K562 (cell line): ENCODE measurements at regions not wholly inside any gene's neighbourhood (a gene's known extent, or its start where the extent isn't known, plus 50 kb on each side); places are given as distances from the start of the nearest gene placed in this dataset.

Source experiments
- EGR1 ChIP-seq: fragments of 450-650 bp; conservative IDR thresholded peaks from 2 replicates; pipeline ENCODE4 v1.6.1; 2017; ENCODE audit warnings: mild to moderate bottlenecking
- ETV6 ChIP-seq, 3 experiments: fragments of 150-350 bp in 1 of 3; sonication (generic) in 1 of 3; formaldehyde crosslinking in 1 of 3; IDR thresholded peaks; 2 replicates each; pipeline versions ENCODE4 v1.6.1 to v1.8.0; 2014 to 2022; ENCODE audit warnings: borderline replicate concordance in 2 of 3, low read depth in 2 of 3, antibody characterized with exemption in 1 of 3, low read length in 1 of 3, mild to moderate bottlenecking in 1 of 3, missing genetic modification reagents in 1 of 3
- FOXA3 ChIP-seq, 2 experiments: fragments of 450-650 bp in 1 of 2; sonication (generic) in 1 of 2; formaldehyde crosslinking; IDR thresholded peaks in 1 of 2; conservative IDR thresholded peaks in 1 of 2; 2 replicates each; pipeline versions ENCODE4 v1.4.0 to v1.8.0; 2020 to 2022; ENCODE audit warnings: mild to moderate bottlenecking in 2 of 2, missing genetic modification reagents in 1 of 2
- HINFP ChIP-seq: fragments of 450-650 bp; conservative IDR thresholded peaks from 2 replicates; pipeline ENCODE4 v1.6.1; 2016; ENCODE audit warnings: missing genetic modification characterization, low read depth, mild to moderate bottlenecking, control low read depth, missing compliant biosample characterization
- IRF2 ChIP-seq: sonication (generic); formaldehyde crosslinking; IDR thresholded peaks from 2 replicates; pipeline ENCODE4 v1.8.1; 2022; ENCODE audit warnings: mild to moderate bottlenecking, missing genetic modification reagents
- MTA1 ChIP-seq: fragments of 450-650 bp; IDR thresholded peaks from 2 replicates; pipeline ENCODE4 v1.6.1; 2017; ENCODE audit warnings: borderline replicate concordance
- NFXL1 ChIP-seq: fragments of 450-650 bp; formaldehyde crosslinking; IDR thresholded peaks from 2 replicates; pipeline ENCODE4 v1.4.0; 2021; ENCODE audit warnings: mild to moderate bottlenecking
- OTX1 ChIP-seq: fragments of 450-650 bp; formaldehyde crosslinking; IDR thresholded peaks from 2 replicates; pipeline ENCODE4 v1.4.0; 2022; ENCODE audit warnings: mild to moderate bottlenecking
- SAFB ChIP-seq: fragments of 200-400 bp; formaldehyde crosslinking; IDR thresholded peaks from 2 replicates; pipeline ENCODE4 v1.6.1; 2017; ENCODE audit warnings: low read depth, low read length, borderline replicate concordance
- SMAD4 ChIP-seq: fragments of 250-450 bp; sonication (Bioruptor Pico); conservative IDR thresholded peaks from 2 replicates; pipeline ENCODE4 v1.8.0; 2021; ENCODE audit warnings: inconsistent platforms, mild to moderate bottlenecking, moderate library complexity
- TRIM24 ChIP-seq, 2 experiments: fragments of 450-650 bp; IDR thresholded peaks; 2 replicates each; pipeline ENCODE4 v1.6.1; 2016
- ZNF174 ChIP-seq: fragments of 250-450 bp; sonication (Bioruptor Pico); IDR thresholded peaks from 2 replicates; pipeline ENCODE4 v1.4.0; 2020; ENCODE audit warnings: mild to moderate bottlenecking
- ZNF175 ChIP-seq: fragments of 200-800 bp; sonication (Bioruptor generic); IDR thresholded peaks from 2 replicates; pipeline ENCODE4 v1.6.1; 2016; ENCODE audit warnings: low read depth, mild to moderate bottlenecking, missing genetic modification characterization, missing compliant biosample characterization
- ZNF507 ChIP-seq: conservative IDR thresholded peaks from 2 replicates; pipeline ENCODE4 v1.6.1; 2017; ENCODE audit warnings: missing genetic modification characterization, missing compliant biosample characterization
- ZNF586 ChIP-seq: fragments of 450-650 bp; formaldehyde crosslinking; conservative IDR thresholded peaks from 2 replicates; pipeline ENCODE4 v1.4.0; 2020; ENCODE audit warnings: mild to moderate bottlenecking, moderate library complexity
- TF ChIP-seq, protein P1 (sequence below): sonication (generic); formaldehyde crosslinking; IDR thresholded peaks from 2 replicates; pipeline ENCODE4 v1.8.0; 2023; ENCODE audit warnings: mild to moderate bottlenecking, missing genetic modification reagents
- TF ChIP-seq, protein P2 (sequence below), 2 experiments: fragments of 450-650 bp in 1 of 2; sonication (generic) in 1 of 2; formaldehyde crosslinking in 1 of 2; IDR thresholded peaks in 1 of 2; conservative IDR thresholded peaks in 1 of 2; 2 replicates each; pipeline versions ENCODE4 v1.6.1 to v1.8.1; 2016 to 2023; ENCODE audit warnings: mild to moderate bottlenecking in 2 of 2, moderate library complexity in 2 of 2, inconsistent platforms in 1 of 2, missing genetic modification reagents in 1 of 2
- TF ChIP-seq, protein P3 (sequence below): sonication (generic); formaldehyde crosslinking; IDR thresholded peaks from 2 replicates; pipeline ENCODE4 v1.8.0; 2022; ENCODE audit warnings: missing genetic modification reagents, mild to moderate bottlenecking, borderline replicate concordance
- TF ChIP-seq, protein P4 (sequence below): sonication (generic); formaldehyde crosslinking; IDR thresholded peaks from 2 replicates; pipeline ENCODE4 v1.9.0; 2022; ENCODE audit warnings: mild to moderate bottlenecking, missing genetic modification reagents

- no peak for TF ChIP-seq HINFP (tag)
- no peak for TF ChIP-seq SMAD4 (CRISPR knock-in tag)
- peak; percentile 72 for TF ChIP-seq EGR1
- TF ChIP-seq NFXL1 (CRISPR knock-in tag): no peak
- 0 out of 2 replicates have a peak, but pooled peaks have one; percentile 40 for TF ChIP-seq ZNF175 (CRISPR knock-in tag)
- TF ChIP-seq, protein P1, sequence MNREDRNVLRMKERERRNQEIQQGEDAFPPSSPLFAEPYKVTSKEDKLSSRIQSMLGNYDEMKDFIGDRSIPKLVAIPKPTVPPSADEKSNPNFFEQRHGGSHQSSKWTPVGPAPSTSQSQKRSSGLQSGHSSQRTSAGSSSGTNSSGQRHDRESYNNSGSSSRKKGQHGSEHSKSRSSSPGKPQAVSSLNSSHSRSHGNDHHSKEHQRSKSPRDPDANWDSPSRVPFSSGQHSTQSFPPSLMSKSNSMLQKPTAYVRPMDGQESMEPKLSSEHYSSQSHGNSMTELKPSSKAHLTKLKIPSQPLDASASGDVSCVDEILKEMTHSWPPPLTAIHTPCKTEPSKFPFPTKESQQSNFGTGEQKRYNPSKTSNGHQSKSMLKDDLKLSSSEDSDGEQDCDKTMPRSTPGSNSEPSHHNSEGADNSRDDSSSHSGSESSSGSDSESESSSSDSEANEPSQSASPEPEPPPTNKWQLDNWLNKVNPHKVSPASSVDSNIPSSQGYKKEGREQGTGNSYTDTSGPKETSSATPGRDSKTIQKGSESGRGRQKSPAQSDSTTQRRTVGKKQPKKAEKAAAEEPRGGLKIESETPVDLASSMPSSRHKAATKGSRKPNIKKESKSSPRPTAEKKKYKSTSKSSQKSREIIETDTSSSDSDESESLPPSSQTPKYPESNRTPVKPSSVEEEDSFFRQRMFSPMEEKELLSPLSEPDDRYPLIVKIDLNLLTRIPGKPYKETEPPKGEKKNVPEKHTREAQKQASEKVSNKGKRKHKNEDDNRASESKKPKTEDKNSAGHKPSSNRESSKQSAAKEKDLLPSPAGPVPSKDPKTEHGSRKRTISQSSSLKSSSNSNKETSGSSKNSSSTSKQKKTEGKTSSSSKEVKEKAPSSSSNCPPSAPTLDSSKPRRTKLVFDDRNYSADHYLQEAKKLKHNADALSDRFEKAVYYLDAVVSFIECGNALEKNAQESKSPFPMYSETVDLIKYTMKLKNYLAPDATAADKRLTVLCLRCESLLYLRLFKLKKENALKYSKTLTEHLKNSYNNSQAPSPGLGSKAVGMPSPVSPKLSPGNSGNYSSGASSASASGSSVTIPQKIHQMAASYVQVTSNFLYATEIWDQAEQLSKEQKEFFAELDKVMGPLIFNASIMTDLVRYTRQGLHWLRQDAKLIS (CRISPR knock-in tag): no peak
- peak; percentile 35; the same call in 1 of the 2 replicates for TF ChIP-seq IRF2 (CRISPR knock-in tag)
- TF ChIP-seq, protein P2, sequence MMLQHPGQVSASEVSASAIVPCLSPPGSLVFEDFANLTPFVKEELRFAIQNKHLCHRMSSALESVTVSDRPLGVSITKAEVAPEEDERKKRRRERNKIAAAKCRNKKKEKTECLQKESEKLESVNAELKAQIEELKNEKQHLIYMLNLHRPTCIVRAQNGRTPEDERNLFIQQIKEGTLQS (IDR thresholded peaks at IDR 0.05): no peak
- TF ChIP-seq, protein P2 (CRISPR knock-in tag; conservative IDR thresholded peaks at IDR 0.05): no peak
- TF ChIP-seq MTA1: no peak
- TF ChIP-seq, protein P3, sequence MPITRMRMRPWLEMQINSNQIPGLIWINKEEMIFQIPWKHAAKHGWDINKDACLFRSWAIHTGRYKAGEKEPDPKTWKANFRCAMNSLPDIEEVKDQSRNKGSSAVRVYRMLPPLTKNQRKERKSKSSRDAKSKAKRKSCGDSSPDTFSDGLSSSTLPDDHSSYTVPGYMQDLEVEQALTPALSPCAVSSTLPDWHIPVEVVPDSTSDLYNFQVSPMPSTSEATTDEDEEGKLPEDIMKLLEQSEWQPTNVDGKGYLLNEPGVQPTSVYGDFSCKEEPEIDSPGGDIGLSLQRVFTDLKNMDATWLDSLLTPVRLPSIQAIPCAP: no peak
- TF ChIP-seq, protein P4, sequence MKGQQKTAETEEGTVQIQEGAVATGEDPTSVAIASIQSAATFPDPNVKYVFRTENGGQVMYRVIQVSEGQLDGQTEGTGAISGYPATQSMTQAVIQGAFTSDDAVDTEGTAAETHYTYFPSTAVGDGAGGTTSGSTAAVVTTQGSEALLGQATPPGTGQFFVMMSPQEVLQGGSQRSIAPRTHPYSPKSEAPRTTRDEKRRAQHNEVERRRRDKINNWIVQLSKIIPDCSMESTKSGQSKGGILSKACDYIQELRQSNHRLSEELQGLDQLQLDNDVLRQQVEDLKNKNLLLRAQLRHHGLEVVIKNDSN (CRISPR knock-in tag): peak; percentile 60
- TF ChIP-seq ETV6 (IDR thresholded peaks at IDR 0.05; ENCODE audit: borderline replicate concordance in 1 of 2, low read depth in 2 of 2, low read length in 1 of 2): no peak
- no peak for TF ChIP-seq ETV6 (CRISPR knock-in tag; IDR thresholded peaks at IDR 0.05; ENCODE audit: borderline replicate concordance)
- no peak for TF ChIP-seq ZNF586 (CRISPR knock-in tag)
- no peak for TF ChIP-seq ZNF174 (CRISPR knock-in tag)
- TF ChIP-seq OTX1 (CRISPR knock-in tag): no peak
- no peak for TF ChIP-seq TRIM24 (IDR thresholded peaks at IDR 0.05)
- no peak for TF ChIP-seq FOXA3 (CRISPR knock-in tag; conservative IDR thresholded peaks at IDR 0.05 in 1 of 2, IDR thresholded peaks at IDR 0.05 in 1 of 2)
- TF ChIP-seq ZNF507 (tag): no peak
- no peak for TF ChIP-seq SAFB
Measured at GRCh38 chr1:37255136-37255795, 219.1 kb upstream of the ZC3H12A start (continued).
